ENCODE measurements at regions not wholly inside any gene's neighbourhood (a gene's known extent, or its start where the extent isn't known, plus 50 kb on each side); places are given as distances from the start of the nearest gene placed in this dataset.

DNA sequence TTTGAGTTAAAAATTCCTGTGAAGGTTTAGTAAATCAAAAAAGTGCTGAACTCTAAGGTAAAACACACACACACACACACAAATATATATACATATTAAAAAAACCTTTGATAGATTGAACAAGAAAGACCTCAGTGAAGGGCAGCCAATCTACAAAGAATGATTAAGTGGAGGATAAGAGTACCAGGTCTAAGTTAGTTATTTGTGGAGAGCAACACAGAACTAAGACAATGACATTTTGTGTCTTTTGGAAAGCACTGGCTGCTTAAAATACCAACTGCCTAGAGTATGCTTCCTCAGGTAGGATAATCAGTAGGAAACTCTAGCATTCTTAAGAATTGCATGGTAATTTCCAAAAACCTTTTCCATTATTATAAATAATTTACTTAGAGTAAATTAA lies 481.4 kb upstream of the SYT4 start:
- no peak overlapping the region for H3K4me3 ChIP-seq (ENCODE audit: low read depth, low read length)
- TF ChIP-seq, protein P1, sequence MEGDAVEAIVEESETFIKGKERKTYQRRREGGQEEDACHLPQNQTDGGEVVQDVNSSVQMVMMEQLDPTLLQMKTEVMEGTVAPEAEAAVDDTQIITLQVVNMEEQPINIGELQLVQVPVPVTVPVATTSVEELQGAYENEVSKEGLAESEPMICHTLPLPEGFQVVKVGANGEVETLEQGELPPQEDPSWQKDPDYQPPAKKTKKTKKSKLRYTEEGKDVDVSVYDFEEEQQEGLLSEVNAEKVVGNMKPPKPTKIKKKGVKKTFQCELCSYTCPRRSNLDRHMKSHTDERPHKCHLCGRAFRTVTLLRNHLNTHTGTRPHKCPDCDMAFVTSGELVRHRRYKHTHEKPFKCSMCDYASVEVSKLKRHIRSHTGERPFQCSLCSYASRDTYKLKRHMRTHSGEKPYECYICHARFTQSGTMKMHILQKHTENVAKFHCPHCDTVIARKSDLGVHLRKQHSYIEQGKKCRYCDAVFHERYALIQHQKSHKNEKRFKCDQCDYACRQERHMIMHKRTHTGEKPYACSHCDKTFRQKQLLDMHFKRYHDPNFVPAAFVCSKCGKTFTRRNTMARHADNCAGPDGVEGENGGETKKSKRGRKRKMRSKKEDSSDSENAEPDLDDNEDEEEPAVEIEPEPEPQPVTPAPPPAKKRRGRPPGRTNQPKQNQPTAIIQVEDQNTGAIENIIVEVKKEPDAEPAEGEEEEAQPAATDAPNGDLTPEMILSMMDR (IDR thresholded peaks at IDR 0.05; ENCODE audit: low read depth, low read length), result no peak

DNA sequence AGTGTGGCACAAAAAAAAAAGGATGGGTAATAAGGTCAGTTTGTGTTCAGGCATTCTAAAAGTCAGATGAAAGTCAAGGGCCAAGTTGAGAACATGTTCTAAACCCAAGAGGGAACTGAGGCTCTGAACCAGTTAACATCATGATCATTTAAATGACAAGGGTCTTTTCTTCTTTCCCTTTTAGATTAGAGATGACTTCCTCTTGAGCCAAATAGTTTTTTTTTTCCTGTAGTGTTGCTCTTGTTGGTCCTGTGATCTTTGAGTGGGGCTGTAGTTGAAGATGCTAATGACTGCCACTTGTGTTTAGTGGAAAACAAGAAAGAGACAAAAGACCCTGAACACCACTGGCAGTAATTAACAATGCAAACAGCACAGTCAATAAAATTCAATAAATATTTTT lies 482.7 kb upstream of the SYT4 start:
- TF ChIP-seq, protein P1 (IDR thresholded peaks at IDR 0.05; ENCODE audit: low read depth, low read length), result no peak
- H3K4me3 ChIP-seq (ENCODE audit: low read depth, low read length), result no peak overlapping the region

DNA sequence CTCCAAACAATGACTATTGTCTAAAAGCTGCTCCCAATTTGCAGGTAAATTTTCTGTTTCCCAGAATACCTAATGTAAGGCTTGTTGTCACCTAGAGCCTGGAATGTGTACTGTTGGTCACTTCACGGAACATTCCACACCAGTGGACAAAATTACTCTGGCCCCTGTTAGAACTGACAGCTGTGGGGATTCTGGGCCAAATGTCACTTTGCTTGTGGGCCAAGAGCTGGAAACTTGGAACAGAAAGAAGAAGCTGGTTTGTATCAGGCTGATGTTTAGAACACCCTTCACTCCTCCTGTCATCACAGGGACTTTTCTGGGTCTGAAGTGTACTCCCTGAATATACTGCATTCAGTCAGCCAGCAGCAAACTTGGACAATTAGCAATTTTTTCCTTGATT lies 495.6 kb upstream of the SYT4 start:
- TF ChIP-seq, protein P1 (IDR thresholded peaks at IDR 0.05; ENCODE audit: low read depth, low read length), result no peak
- no peak overlapping the region for H3K4me3 ChIP-seq (ENCODE audit: low read depth, low read length)

DNA sequence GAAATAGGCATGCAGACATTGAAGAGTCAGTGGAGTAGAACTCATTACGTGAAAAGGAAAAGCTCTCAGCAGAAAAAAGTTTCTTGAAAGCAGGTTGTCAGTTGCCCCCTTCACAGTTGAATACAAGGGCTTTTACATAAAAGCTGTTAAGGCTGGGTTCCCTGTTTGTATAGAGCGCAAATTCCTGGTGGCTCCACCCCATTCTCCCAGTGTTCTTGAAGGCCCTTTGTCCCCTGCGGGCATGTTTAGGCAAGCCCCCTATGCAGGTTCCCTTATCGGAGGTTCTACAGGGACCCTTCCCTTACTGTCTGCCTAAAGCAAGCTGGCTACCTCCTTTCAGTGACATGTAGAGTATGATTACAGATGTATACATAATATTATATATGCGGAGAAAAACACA lies 497.2 kb upstream of the SYT4 start:
- no peak overlapping the region for H3K4me3 ChIP-seq (ENCODE audit: low read depth, low read length)
- TF ChIP-seq, protein P1 (IDR thresholded peaks at IDR 0.05; ENCODE audit: low read depth, low read length), result no peak

DNA sequence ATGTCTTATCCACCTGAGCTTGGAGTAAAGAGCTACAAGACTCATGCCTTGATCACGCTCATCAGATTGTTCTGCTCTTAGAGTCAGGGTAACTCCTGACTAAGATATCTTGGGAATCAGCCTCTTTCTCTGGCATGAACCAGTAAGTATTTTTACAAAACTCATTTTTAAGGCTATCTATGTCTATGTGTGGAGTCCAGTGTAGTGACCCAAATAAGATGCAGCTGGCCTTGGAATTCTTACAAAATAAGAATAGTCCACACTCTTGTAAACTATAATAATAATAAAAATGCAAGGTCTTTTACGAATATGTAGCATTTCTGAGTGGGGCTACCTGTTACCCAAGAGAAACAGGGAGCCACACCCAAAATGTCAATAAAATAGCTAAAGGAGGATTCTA lies 498.3 kb upstream of the SYT4 start:
- TF ChIP-seq, protein P1 (IDR thresholded peaks at IDR 0.05; ENCODE audit: low read depth, low read length), result no peak
- no peak overlapping the region for H3K4me3 ChIP-seq (ENCODE audit: low read depth, low read length)

DNA sequence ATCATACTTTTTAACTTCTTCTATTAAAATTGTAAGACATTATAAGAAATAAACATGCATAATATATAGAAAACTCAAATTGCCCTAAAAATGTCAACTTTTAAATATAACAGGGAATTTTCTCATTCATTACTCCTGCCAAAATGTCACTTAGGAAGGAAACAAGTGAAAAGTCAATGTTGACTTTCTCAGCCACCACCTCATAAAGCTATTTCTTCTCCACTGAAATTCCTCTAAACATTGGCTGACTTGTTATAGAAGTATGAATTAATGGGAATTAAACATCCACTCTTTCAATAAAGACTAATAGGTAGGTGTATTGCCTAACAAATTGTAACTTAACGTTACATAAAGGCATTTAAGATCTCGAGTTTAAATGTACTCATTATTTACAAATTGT lies 499.7 kb upstream of the SYT4 start:
- H3K4me3 ChIP-seq (ENCODE audit: low read depth, low read length), result no peak overlapping the region
- TF ChIP-seq, protein P1 (IDR thresholded peaks at IDR 0.05; ENCODE audit: low read depth, low read length), result no peak

DNA sequence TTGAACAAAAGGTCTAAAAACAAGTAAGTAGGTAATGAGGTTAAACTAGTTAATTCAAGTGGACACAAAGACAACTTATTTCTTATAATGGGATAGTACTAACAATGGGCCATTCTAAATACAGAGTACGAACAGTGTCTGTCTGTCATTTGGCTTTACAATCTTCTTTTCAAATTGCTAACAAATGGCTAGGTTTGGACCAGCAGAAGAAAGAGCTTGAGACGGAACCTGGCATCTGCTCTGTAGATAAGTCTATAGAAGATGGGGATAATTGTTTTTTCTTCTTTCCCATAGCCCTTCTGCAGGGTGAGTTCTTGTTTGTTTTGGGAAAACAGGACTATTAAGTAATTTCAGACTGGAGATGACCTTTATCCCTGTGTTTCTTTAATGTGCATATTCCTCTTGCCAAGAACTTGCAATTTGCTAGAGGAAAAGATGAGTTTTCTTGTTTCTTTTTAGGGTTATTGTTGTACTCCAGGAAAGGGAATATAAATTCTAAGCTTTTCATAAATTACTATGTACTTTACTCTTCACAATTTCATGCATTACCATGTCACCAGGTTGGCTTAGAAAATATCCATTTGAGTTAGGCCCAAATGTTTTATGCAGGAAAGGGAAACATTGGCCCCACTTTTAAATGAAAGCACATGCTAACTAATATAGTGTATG lies 500.5 kb upstream of the SYT4 start:
- TF ChIP-seq, protein P1 (IDR thresholded peaks at IDR 0.05; ENCODE audit: low read depth, low read length), result no peak
- H3K4me3 ChIP-seq (ENCODE audit: low read depth, low read length), result no peak overlapping the region
